LoVo (cell line): ENCODE measurements at regions not wholly inside any gene's neighbourhood (a gene's known extent, or its start where the extent isn't known, plus 50 kb on each side); places are given as distances from the start of the nearest gene placed in this dataset.

Source experiments
- DNase-seq: peaks from one replicate; pipeline ENCODE4 v3.0.0-alpha.2; 2016; ENCODE audit warnings: low spot score

DNA sequence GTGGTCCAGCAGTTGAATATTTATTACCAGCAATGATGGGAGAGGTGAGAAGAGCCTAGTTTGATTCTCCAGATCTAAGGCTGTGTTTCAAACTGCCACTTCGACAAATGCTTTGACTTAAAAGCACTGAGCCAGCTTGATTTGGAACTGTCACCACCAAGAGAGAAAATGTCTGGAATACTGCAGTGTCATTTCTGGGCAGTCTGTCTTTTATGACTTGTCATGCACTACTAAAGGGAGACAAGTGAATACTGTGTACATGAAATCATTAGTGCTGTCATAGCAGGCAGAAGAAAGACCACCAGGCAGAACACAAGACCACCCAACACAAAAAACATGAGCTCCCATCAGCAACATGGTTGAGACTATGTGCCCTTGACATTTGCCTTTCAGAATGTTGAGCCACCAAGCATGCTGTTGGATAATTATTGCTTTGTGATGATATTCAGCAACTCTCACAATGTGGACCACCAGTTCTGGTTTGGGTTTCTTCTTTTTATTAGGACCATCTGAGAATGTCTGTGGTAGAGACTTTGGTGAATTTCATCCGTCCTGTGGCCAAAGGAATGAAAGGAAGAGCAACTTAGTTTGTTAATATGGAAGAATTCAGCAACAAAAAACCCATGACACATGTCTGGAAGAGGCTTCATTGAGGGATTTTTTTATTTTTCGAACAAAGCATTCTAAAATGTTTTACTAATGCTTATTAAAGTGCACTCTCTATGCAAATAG, 125.8 kb downstream of the NTMT2 start:
- DNase-seq = no peak

DNA sequence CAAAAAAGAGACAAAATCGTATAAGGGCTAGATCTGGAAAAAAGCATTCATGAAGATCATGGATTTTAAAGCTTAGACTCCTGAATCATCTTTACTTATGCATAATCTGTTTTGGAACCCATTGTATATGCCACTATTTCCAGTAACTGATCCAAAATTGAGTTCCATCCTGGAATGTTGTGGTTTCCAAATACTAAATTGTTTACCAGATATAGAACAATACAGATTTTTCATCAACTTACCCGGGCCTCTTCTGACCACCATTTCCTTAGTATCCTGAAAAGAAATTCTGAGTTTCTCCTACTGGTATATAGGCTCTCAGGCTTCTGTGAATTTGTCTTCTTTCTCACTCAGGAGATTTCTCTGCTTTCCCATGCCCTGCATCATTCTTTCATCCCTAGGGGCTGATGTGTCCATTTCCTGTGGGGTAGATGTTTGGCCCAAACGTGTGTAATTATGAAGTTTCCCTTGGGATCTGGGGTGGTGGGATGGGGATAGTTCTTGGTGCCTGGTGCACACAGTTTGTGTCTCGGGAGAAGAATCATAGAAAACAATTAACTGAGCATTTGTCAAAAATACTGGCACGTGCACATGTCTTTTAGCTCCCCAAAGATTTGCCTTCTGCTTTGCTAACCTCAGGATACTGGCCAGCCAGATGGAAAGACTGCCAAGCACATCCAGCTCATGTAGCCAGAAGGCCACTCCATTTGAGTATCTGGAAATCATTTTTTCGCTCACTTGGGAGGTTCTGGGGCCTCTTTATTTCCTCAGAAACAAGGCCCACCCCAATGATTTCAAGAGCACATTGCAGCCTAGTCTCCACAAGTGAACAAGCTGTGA, 127.8 kb downstream of the NTMT2 start:
- no peak for DNase-seq

DNA sequence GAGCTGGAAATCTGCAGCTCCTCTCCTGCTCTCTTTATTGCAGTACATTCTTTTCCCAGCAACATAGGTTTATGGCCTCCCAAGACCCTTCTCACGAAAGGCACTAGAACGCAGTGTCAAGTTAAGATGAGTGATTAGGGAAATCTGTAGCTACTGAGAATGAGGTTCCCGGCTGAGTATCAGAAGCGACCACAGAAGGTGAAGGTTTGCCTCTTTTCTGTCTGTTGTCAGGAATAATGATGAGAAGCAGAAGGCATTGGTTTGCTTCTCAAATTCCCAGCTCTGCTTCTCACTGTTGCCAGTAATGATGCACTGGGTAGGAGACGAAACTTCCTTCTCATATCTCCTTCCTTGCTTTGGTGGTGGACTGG, 128.4 kb downstream of the NTMT2 start:
- no peak for DNase-seq

DNA sequence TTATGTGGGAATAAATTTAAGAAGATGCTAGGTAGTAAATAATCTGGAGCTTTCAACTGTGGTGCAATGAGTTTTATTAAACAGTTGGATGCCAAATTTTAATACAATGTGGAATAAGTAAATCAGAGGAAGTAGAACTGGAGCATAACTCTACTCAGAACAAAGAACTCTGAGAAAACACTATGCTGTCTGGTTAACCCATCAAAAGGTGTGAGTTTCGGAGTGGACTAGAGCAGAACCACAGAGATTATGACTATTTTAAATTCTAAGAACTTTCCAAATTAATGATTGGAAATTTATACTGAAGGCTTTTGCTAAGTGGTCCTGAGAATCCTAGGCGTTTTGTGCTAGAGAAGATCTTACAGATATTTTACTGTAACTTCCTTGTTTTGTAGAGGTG, 132.2 kb downstream of the NTMT2 start:
- no peak for DNase-seq

DNA sequence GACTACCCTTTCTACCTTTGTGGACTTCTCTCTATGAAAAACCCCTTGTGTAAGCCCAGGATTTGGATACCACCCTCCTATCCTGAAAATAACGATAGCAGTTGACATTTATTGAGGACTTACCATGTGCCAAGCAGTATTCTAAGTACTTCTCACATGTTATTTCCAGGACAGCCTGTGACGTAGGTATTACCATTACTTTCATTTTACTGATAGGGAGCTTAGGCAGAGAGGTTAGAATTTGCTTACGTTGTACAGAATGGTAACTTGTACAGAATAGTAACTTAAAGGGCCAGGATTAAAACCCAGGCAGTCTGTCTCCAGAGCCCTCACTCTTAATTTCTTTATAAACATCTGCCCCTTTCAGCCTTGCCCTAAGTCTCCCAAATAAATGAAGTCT, 138.3 kb downstream of the NTMT2 start:
- DNase-seq = no peak

DNA sequence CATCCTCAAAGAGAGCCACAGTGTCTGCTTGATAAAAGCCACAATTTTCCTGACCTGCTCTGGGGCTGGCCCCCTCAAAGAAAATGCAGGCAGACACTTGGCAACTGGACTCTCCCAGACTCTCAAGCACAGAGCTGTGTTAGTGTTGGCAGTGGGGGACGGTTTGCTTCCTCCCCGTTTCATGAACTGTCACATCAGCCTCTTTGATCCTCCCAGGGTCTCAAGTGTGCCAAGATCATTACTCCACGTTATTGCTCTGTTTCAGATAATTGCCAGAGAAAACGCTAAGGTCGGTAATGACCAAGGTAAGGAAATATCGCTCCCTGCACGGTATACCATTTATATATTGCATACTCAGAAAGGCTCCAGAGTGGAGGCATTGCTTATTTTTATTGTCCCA, 138.8 kb downstream of the NTMT2 start:
- DNase-seq = no peak

DNA sequence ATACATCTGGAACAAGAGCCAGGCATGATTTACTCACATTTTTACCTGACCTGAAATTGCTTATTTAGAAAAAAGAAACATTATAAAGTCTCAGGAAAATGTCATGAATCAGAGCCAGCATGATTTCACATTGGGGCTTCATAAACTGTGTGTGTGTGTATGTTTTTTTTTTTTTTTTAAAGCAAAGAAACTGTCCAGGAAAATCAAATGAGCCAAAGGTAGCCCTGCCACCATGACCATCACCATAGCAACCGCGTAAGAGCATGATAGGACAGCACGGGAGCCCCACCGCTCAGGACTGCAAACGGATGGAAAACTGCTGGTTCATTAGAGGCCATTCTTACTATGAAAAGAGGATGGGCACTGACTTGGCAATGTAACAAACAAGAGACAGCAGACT, 139.2 kb downstream of the NTMT2 start:
- DNase-seq = no peak

DNA sequence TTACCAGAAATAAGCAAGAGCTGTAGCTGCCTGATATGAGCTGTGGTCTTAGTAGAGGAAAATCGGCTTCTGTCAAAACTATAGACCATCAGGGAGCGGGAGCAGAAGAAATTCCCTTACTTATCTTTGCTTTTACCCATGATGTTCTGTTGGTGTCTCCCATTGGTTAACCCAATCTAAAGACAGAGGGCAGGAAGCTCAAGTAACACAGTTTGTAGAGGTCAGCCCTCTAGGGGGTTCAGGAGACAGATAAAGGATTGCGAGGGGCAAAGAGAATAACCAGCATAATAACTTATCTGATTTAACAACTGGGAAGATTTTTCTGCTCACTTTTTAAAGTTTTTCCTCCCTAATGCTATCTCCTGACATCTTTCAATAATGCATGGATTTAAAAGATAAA, 142.4 kb downstream of the NTMT2 start:
- no peak for DNase-seq

DNA sequence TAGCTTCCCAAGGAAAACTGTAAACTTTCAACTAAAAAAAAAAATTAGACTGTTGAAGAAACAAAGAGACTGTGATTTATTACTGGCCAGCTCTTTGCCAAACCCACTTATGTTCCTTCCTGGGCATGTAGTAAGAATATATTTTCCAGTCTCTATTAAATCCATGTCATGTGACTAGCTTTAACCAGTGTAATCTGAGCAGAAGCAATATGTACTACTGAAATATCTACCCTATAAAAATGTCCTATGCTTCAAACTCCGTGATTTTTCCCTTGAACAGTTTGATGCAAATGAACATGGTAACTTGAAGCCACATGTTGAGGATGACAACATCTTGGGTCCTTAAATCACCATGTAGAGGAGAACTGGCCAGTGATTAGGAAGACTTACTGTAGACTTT, 144.5 kb downstream of the NTMT2 start:
- DNase-seq = no peak

DNA sequence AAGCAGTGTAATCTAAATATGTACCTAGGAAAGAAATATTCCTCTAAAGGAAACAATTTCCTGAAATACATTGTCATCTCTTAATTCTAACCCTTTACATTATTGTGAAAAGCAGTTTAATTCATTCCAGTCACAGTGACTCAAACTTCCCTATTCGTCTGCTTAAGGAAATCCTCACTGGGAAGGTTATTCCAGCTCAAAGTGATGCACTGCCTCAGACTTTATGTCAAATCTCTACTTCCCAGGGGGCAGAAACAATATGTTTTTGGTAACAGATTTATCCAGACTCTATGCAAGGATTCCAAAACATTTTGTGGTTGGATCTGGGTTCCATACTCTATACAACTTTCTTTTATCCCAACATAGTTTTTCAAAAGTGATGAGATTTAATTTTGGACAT, 145.2 kb downstream of the NTMT2 start:
- DNase-seq = no peak

DNA sequence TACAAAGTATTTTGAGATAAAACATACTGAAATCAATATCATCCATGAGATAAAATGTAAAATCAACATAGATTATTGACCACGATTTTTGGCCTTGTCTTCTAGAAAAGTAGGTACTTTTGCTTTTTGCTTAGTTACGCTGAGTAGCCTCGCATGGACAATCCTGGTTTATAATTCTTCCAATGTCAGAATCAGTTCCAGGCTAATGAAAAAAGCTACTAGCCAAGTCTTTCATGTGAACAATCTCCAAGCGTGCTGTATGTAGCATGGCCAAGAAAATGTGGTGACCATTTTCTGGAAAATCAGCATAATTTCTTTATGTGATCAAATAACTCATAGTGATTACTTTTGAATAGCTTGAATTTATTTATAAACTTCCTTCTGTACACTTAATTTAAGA, 145.8 kb downstream of the NTMT2 start:
- no peak for DNase-seq

DNA sequence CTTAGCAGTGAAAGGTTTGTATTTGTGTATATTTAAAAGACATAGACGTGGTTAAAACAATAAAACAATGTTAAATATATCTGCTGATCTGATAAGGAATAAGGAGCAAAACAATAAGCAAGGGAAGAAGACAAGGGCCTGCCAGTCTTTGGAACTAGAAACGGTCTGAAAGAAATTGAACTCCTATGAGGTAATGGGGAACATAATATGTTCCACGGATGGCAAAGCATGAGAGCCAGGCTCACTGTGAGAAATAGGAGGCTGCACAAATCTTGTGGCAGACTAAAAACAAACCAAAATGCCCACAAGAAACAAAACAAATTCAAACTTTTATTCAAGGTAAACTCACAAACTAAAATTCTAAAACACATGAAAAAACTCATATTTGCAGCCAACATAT, 150.5 kb downstream of the NTMT2 start:
- no peak for DNase-seq

DNA sequence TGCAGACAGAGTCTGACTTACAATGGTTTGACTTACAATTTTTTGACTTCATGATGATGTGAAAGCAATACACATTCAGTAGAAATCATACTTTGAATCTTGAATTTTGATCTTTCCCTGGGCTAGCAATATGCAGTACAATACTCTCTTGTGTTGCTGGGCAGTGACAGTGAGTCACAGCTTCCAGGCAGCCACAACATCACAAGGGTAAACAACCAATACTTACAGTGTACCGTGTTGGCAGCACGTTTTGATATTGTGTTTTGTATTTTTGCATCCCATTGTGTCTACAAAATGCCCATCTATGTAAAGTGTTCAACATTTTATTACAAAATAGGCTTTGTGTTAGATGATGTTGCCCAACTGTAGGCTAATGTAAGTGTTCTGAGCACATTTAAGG, 150.9 kb downstream of the NTMT2 start:
- DNase-seq = peak; percentile 13

DNA sequence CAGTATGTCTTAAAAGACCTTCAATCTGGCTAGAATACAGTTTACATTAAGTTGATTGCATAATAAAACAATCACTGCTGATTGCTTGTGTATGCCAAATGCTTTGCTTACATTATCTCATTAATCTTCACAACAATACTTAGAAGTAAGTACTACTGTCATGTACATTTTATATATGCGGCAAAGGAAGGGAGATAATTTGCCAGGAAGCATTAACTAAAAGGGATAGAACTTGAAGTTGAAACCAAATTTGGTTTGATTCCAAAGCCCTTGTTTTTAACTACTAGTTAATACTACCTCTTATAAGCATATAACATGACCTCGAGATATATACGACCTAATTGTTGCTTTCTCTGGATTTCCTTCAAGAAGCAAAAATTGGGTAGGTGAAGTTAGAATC, 155.8 kb downstream of the NTMT2 start:
- DNase-seq = no peak

DNA sequence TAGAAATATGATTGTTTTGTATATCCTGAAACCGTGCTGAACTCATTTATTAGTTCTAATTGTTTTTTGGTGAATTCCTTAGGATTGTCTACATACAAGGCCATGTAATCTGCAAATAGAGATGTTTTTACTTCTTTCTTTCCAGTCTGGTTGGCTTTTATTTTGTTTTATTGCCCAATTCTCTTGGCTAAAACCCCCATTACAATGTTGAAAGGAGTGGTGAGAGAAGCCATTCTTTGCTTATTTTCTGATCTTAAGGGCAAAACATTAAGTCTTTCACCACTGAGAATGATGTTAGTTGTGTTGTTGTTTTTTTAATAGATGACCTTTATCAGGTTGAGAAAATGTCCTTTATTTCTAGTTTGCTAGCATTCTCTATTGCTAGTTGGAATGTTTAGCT, 157.3 kb downstream of the NTMT2 start:
- no peak for DNase-seq

DNA sequence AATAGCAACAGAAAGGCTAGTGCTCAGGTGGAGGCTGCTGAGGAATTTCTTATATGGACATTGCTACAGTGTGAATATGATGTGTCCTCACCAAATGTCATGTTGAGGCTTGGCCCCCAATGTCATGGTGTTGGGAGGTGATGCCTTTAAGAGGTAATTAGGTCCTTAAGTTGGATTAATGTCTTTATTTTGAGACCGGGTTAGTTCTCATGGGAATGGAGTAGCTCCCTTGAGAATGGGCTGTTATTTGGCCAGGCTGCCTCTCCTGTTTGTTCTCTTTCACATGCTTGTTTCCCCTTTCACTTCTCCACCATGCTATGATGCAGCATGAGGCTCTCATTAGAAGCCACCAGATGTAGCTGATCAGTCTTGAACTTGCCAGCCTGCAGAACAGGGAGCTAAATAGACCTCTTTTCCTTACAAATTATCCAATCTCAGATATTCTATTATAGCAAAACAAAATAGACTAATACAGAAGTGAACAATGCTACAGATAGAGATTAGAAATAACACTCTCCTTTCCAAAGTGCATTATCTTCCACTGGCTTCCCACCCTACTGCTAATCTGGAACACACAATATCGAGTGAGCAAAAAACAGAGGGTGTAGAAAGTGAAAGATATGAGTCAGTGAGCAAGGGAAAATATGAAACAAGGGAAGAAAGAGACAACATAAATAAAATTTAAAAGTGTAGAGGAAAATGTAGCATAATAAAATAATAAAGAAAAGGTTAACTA, 160.2 kb downstream of the NTMT2 start:
- no peak for DNase-seq

DNA sequence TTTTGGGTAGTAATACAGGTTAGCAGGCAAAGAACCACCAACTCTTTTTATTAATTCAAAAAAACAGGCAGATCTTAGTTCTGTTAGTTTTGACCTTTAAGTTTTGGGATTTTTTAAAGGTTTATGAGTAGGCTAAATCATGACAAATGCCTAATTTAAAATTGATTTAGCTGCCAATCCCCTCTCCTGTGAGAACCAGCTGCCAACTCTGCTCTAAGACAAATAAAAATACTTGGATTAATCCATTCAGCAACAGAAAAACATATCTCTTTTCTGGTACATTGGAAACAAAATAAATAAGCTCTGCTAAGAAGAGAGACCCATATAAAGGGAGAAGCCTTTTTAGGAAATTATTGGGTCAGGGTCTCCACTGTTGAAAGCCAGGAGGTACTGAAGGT, 160.8 kb downstream of the NTMT2 start:
- no peak for DNase-seq

DNA sequence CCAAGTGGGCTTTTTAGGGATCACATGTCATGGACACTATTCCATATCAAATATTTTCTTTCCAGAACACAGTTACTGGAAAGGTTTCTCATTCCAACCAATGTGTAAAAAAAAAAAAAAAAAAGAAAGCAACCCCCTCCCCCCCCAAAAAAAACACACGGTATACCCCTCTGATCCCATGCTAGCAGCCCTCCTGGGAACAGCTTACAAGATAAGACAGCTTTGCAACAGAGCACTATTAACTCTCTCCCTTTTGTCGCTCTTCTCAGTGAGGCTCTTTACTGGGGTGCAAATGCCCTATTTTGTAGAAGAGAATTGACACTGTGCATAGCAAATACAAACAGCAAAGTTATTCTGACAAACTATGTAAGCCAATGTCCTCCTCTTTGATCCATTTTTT, 161.2 kb downstream of the NTMT2 start:
- no peak for DNase-seq

DNA sequence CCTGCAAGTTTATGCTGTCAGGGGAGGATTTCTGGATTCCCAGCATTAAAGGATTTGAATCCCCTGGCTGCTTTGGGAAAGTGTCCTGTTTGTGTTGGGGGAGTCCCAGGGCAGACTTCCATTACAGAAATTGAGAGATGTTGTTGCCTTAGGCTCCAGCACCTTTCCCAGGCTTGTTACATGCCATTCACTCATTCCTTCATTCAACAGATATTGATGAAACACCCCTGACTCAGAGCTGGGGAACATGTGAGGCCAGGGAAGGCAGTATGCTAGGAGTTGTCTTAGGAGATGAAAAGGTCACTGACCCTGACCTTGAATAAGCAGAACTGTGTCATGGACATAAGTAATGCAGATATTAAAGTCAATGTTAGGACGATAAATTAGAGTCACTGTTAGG, 161.7 kb downstream of the NTMT2 start:
- no peak for DNase-seq

DNA sequence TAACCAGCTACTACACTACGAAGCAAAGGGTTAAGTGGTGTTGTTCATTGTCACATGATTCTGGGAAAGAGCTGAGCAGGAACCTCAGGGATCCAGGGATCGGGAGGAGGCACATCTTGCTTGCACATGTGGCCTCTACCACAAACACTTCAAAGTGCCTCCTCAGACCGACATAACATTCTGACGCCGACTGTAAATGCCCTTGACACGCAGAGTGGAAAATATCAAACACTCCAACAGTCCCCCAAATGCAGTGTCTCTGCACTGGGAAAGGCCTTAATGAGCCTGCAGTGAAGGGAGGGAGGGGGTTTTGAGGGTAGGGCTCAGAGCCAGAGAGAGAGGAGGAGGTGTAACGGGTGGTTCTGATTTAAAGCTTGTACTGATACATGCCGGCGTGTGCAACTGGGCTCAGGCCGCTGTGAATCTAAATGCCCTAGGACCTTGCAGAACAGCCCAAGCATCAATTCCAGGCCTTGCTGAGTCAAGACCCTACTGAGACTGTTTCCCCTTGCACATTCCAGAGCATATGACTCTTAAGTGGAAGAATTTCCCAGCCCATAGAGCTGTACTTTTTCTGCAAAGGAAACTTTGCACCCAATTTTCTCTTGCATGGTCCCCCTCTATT, 163.7 kb downstream of the NTMT2 start:
- DNase-seq = no peak

DNA sequence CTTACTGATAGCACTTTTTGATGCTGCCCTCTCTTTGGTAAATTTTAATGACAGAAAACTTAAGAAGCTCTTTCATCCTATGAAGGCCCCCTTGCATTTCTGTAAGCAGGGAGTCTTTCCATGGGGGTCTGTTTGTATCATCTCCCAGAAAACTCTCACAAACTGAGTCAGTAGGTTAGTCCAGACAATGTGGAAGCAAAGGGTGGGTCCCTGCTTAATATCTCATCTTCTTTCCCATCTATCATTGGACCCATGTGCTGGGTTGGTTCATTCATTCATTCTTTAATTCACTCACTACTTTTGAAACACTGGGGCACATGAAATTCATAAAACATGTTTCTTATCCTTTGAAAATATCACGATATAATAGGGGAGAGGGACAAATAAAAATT, 164.3 kb downstream of the NTMT2 start:
- no peak for DNase-seq

DNA sequence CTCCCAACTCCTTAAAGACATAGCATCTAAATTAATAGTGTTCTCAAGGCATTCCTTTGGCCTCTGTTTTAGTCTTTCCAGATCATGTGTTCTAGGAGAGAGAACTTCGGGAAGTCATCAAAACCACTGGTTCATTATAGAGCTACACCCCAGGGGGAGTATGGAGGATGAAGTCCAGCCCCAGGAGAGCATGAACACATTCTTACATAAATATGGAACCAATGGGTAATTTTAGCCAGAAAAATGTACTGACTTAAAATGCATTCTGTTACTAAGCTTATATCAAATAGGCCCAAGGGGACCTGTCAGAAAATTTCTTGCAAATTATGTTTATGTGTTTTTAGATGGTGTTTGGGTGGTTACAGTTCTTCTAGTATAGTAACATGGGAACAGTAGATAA, 165.2 kb downstream of the NTMT2 start:
- no peak for DNase-seq

DNA sequence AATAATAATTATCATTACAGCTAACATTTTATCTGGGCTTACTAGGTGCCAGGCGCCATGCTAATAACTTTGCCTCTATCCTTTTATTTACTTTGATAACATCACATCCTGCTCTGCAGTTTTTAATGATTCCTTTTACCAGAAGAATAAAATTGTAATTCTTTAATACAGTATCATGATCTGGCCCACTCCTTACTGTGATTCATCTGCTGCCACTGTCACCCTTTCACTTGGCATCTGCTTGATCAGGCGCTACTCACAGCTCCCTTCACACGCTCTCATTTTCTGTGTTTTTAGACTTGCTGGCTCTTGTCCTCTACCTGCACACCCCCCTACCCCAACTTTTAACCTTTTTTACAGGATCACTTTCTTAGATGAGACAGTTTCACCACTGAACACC, 167.5 kb downstream of the NTMT2 start:
- no peak for DNase-seq
